Superior temporal gyrus (tissue), 1 donor: ENCODE measurements at regions not wholly inside any gene's neighbourhood (a gene's known extent, or its start where the extent isn't known, plus 50 kb on each side); places are given as distances from the start of the nearest gene placed in this dataset.
"Not testable (repeated sequence)": the region's sequence is repeated elsewhere in the genome, so short reads cannot be mapped to it uniquely, and the experiment has no call there.

ENCODE experiments used
- DNase-seq: peaks from one replicate; pipeline ENCODE4 v3.0.0-alpha.2; 2016; ENCODE audit errors: extremely low spot score

DNA sequence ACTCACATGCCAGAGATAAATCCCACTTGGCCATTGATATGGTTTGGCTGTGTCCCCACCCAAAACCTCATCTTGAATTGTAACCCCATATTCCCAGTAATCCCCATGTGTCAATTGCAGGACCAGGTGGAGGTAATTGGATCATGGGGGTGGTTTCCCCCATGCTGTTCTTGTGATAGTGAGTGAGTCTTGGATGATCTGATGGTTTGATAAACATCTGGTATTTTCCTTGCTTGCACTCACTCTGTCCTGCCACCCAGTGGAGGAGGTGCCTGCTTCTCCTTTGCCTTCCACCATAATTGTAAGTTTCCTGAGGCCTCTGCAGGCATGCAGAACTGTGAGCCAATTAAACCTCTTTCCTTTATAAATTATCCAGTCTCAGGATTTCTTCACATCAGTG is 50.4 kb upstream of the B3GAT2 start:
- DNase-seq = not testable (repeated sequence)

DNA sequence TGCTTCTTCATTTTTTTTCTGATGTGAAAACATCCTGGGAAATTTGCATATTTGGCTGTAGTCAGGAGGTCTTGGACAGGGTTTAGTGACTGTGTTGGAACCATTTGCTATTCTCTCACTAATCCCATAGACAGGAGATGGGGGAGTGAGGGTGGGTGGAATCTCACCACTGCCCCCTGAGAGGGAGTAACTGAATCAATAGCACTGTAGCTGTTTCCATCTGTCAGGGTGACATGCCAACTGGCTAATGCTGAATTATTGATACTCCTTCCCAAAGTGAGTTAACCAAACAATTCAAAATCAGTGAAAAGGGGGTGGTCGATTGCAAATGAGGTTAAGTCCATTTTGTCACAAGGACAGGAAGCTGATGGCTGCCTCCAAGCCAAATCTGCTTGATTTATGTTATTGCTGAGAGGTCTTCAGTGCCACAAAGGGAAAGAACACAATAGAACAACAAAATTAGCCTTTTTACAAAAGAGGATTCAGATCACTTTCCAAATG is 55.1 kb upstream of the B3GAT2 start:
- DNase-seq = no peak

DNA sequence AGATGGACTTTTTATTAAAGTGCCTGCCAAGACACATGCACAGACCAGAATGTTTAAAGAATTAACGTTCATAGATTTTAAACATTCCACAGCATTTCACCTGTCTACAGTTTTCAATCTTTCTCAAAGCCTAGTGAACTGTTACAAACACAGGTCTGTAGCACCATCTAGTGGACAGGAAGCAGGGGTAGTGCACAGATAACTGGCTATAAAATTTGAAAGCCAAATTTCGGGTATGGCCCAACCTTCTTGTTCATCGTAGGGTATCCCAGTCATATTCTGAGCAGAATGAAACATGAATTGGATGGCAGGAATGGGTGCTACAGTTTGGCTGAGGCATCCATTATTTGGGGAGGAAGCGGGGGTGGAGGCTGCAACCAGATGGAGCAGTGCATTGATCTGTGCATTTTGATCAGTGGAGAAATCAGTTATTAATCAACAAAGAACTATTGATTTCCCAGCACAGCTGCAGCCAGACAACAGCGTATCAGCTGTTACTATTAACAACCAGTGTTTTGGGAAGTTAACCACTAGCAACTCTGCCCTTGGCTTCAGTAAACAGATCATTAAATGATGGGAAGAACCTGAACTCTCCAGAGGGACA is 56.1 kb upstream of the B3GAT2 start:
- peak; percentile 81 for DNase-seq

DNA sequence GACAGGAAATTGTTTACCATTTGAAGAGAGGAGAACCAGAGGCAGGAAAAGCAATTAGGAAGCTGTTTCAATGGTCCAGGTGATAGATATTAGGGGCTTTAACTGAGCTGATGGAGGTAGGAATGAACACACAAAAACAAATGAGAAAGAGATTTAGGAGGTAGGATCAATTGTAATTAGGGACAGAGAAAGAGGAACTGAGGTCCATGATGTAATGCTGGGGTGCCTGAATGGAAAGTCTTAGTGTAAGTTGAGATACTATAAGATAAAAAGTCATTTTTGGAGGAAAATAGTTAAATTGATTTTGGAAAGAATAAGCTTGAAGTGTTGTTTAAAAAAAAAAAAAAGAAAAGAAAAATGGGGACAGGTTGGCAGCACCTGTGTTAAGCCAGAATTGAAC is 58.5 kb upstream of the B3GAT2 start:
- no peak for DNase-seq

DNA sequence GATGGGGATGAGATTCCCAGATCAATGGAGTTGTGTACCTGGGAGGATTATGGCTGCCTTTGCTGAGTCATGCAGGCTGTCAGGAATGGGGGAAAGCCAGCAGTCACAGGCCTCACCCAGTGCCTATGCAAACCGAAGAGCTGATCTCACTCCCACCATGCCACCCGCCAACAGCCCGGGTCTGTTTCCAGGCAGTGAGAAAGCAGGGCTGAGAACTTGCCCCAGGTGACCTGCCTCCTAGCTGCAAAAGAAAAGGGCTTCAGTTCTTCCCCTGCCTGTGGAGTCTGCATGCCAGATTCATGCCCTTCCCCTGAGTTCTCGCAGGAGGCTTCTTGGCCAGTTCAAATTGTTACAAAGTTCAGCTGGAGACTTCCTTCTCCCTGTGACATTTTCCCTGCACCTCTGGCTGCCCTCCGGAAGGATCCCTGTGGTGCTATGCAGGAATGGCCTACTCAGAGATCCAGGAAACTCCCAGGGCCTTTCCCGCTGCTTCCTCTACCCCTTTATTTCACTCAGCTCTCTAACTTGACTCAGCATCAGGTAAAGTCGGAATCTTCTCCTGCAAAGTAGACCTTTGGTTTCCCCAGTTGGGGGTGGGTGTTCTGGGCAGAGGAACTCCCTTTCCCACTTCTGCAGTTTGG is 71.5 kb upstream of the B3GAT2 start:
- no peak for DNase-seq

DNA sequence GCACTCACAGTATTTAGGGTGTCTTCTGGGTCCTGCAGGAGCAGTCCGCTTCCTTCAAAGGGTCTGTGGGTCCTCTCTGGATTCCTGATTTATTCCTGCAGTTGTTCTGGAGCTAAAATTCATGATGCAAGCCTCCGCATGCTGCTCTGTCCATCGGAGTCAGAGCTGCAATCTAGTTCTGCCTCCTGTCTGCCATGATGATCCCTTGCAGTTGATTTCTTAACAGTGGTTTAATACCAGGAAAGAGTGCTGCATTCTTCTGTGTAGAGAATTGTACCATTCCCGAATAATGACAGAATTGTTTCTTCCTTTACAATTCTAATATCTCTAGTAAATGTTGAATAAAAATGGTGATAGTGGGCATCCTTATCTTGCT is 72.0 kb upstream of the B3GAT2 start:
- DNase-seq = no peak

DNA sequence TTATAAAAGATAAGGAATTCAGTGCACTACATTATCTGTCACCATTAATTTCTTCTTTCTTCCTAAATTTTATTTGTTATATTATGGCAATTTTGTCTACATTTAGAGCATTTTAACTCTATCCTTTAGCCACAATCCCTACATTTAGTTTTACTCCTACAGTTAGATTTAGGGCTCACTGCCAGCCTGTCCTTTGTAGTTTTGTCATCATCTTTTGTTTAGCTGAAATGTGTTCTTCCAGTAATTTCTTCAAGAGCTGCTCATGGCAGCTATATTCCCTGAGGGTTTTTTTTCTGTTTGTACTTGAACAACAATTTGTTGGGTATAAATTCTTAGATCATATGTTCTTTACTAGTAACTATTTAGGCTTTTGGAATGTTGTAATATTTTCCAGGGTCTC is 72.7 kb upstream of the B3GAT2 start:
- DNase-seq = no peak

DNA sequence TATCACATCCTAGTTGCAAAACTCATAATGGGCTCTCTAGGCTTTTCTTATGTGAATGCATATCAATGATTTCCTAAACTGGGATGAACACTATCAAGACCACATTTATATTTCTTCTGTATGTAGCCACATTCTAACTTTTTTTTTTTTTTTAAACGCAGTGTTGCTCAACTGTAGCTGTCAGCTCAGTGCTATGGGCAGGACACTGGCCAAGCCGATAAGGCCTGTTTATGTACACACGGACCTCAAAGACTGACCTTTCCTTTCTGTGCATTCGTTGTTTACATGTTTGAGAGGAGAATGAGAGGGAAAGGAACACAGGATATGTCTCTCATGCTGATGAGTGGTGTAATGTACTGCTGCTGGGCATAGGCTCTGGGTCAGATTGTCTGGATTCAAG is 75.1 kb upstream of the B3GAT2 start:
- no peak for DNase-seq

DNA sequence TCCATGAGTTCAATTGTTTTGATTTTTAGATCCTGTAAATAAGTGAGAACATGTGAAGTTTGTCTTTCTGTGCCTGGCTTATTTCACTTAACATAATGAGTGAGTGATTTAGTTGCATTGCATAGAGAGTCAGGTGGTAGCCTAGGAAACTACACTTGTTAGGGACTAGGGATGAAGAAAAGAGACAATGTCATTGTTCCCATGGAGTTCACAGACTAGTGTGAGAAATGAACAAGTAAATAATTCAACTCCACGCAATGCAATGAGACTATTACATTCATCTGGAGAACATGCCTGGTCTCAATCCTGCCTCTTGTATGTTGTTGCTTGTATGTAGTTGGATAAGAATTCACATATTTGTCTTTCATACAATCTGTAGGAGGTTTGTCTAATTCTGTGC is 76.3 kb upstream of the B3GAT2 start:
- no peak for DNase-seq

DNA sequence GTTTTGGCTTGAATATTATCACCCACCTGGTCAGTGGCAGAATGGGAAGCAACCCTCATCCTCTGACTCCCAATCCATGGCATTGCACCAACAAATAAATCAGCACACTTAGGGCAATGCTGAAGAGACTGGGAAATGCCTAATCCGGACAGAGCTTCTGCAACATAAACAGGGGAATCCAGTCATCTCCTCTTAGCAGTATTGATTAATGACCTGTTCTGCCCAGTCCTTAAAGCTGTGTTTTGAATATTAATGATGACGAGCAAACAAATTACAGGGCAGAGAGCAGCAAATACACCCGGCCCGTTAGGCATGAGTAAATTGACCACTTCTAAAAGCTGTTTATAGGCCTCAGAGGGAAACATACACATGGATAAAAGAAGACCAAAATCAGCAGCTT is 77.0 kb upstream of the B3GAT2 start:
- DNase-seq = no peak

DNA sequence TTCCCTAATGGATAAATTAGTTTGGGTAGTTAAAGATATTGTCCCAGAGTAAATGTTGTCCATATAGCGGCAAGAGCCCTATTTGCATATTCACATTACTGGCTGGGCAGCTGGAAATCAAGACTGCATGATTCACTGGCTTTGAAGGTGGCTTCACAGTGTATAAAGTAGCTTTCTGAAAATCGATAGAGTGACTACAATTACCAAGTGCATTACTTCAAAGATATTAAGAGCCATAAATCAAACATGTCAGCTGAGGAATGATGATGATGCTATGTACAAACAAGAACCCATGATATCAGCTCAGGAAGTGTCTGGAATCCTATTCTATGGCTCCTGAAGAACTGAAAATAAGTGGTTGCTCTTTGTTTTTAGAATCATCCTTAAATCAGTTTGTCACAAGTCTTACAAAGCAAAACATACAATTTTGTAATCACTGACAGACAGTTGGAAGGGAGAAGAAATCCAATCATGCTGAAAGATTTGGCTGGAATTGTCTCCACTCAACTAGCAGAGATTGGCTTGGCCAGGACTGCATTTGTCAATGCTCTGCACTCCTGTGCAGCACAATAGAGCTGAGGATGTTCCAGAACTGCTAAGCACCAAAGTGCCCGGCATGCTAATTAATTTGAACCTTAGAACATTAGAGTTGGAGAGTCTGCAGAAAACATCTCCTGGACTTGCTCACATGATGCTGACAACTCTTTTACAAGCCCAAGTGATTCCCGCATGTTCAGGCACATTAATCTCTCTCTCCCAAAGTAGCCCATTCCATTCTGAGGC is 77.9 kb upstream of the B3GAT2 start:
- DNase-seq = no peak

DNA sequence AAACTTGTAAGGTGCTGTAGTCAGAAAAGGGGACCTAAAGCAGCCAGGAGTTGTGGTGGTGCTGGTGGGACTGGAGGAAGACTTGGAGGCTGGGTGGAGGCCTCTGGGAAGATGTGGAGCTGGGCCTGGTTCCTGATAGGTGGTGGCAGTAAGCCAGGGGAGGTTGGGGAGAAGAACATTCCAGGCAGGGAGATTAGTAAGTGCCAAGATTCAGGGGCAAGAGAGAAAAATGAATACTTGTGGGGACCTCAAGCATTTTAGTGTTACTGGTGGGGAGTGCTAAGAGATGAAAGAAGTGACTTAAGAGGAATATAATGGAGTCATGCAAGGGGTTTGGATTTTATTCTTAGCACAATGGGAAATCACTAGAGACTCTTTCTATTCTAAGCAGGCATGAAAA is 79.0 kb upstream of the B3GAT2 start:
- no peak for DNase-seq

DNA sequence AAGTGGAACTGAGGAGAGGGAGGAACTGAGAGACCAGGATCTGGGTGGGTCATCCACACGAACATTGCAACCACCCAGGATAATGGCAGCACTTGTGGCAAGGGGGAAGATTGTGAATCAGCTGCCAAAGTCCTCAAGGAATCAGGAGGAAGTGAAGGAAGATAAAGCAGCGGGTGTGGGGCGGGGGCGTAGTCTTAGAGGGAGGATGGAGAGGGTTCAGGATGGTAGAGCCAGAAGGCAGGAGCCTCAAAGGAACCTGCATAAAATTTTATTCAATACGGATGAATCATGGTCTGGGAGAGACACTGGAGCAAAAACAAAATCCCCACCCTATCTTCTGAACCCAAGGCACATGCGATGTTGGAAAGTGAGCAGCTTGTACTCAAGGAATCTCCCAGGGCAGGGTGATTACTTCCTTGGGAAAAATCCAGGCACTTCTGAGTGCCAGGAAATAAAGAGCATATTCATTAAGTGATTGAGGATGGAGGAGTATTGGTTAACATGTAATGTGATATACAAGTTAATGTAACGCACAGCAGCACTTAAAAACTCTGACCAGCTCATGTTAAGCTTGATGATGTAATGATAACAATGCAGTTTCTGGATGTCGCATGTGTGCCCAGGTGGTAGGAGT is 82.0 kb upstream of the B3GAT2 start:
- DNase-seq = no peak

DNA sequence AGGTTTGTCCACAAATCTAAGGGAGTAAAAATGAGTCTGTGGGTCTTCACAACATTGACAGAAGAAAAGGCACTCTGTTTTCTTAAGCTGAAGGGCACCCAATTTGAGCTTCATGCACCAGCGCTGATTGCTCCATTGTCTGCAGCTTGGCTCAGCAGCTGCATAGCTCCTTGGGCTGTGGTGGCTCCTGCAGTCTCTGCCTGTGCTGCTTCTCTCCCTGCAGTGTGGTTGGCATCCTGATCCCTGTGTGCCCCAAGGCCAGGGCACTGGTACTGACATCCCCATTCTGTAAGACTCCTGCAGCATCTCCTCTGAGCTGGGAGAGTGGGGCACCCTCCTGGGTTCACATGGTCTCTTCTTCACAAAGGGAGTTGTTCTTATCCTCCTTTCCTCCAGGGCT is 83.2 kb upstream of the B3GAT2 start:
- DNase-seq = no peak

DNA sequence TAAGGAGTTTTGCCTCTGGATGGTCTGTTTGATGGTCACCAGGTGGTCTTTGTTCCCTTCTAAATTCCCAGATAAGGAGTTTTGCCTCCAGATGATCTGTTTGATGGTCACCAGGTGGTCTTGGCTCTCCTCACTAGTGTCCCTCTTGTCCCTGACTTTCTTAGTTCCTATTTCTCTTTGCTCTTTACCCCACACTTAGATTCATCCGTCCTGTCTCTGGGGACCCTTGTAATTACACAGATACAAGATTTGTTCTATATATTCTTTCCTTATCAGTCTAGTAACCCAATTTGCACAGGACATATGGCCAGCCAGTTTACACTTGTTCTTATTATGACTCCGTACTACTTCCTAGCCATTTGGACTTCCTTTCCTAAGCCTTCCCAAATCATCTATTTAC is 84.0 kb upstream of the B3GAT2 start:
- DNase-seq = no peak

DNA sequence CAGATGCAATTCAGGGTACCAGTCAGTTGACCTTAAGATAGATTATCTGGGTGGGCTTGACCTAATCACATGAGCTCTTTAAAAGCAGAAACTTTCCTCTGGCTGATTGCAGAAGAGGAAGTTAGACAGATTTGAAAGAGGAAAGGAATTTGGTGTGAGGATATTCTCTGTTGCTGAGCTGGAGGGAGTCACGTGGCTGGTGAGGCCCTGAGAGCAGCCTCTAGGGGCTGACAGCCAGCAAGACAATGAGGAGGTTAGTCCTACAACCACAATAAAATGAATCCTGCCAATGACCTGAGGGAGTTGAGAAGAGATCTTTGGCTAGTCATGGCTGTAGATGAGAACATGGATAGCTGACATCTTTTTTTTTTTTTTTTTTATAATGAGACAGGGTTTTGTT is 87.0 kb upstream of the B3GAT2 start:
- no peak for DNase-seq

DNA sequence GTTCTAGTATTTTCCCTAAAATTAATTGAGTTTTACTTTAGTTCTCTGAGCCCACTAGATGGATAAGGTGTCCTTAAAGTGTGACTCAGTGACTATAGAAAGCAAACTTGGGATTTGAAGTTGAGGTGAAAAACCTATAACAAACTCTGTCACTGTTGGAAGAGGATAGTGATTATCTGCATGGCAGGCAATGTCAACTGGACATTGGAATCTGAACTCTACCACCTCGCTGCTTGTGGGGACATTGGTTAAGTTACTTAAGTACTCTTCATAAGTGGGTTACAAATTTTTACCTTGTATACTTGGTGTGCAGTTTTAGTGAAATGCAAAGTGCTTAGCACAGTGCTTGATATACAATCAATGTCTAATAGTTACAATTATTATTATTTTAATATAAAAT is 87.9 kb upstream of the B3GAT2 start:
- DNase-seq = no peak

DNA sequence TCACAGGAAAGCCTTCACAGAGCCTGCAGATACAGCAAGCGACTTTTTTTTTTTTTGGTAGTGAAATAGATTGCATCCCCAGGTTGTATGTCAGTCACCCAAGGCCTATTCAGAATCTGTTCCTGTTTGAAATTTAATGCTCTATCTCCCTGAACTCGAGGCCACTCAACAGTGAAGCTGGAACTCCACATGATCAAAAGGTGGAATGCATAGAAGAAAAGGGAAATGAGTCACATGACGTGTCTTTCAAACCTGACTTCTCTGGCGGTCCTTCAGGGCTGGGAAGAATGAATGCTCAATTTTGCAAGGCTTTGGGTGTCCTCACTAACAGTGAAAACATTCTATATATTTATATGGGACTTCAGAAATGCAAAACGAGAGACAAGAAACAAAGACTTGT is 88.4 kb upstream of the B3GAT2 start:
- DNase-seq = no peak

DNA sequence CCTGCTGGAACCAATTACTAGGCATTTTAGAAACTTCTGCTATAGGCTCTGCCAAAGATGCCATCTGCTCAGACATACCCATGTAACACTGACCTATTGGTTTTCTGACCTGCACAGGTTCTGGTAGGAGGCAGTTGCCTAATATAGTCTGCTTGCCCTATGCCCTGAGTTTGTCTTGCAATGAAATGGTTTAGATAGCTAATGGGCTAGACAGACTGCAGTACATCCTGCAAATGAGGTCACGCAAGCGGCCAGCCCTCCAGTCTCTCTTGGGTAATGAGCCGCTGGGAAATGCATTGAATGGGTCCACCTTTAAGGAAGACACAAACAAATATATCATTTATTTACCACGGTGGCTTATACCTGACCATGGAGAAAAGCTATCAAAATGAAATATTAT is 90.6 kb upstream of the B3GAT2 start:
- DNase-seq = no peak

DNA sequence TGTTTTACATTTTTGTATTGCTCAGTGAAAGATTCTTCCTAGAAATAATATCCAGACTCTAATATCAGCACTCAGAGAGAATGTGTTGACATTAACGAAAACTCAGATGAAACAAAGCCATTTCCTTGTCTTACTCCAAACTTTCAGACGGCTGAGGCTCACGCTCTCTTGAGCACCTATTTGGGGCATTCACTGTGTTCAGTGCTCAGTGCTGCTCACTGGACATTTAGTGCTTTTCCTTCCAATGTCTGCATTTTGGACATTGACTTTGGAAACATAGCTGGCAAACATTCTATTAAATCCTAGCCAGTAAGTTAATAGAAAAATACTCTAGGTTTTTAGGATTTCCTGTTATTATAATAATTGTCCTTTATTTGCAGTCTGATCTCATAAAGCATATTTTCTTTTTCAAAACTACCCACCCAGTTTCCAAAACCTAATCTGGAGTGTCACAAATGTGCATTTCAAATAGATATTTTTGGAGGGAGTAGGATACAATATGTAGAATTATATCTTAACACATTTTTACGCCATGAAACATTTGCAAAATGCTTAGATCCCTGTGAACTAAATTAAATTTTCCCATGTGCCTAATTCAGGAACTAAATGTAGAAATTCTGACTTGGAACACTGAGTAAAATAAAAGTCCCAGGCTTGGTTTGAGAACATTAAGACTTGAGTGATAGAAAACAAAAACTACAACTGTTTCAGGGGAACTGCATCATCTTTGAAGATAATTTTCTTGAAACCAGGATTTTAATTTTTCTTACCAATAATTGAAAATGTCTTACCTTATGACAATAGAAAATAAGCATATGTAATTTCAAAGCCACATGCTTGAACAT is 91.7 kb upstream of the B3GAT2 start:
- no peak for DNase-seq

DNA sequence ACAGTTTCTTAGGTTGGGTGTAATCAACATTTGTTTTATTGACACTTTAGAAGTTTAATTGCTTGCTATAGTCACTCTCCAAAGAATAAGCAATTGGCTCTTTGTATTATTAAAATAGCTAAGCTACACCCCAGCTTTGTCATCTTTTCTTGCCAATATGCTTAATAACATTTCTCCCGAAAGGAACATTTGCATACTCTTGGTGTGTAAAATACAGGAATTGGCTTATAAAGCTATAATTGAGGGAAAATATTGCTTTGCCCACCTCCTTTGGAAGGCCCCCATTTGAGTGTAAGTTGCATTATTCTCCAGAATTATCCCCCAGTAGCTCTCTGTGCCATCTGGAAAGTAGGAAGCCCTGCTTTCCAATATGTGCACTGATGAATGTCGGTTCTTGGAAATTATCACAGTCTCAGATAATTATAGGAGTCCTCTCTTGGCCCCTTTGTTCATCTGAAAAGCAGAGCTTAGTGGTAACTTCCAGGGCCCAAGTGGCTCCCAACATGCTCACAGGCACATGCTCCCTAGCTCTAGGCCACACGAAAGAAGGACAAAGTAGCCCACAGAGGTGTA is 92.4 kb upstream of the B3GAT2 start:
- no peak for DNase-seq
